RWPE2 (cell line): ENCODE measurements at regions not wholly inside any gene's neighbourhood (a gene's known extent, or its start where the extent isn't known, plus 50 kb on each side); places are given as distances from the start of the nearest gene placed in this dataset.

Experiments used
- ATAC-seq: fragments of 200-7000 bp; cut with Tn5 transposase; 3 replicates; pipeline ENCODE4 v1.9.1; 2021; ENCODE audit warnings: low read depth
- DNase-seq: peaks from one replicate; pipeline ENCODE4 v3.0.0-alpha.2; 2020; ENCODE audit warnings: low spot score
- H3K27ac ChIP-seq: fragments of 450-650 bp; 2 replicates; pipeline ENCODE4 v1.5.1; 2017; ENCODE audit warnings: mild to moderate bottlenecking; ENCODE audit not compliant: poor library complexity, severe bottlenecking
- H3K27me3 ChIP-seq: fragments of 250-450 bp; sonication (Bioruptor Pico); 2 replicates; pipeline ENCODE4 v1.5.1; 2021; ENCODE audit warnings: mild to moderate bottlenecking, moderate library complexity; ENCODE audit not compliant: insufficient read depth, poor library complexity, severe bottlenecking
- H3K36me3 ChIP-seq: fragments of 250-450 bp; sonication (Bioruptor Pico); 2 replicates; pipeline ENCODE4 v1.5.1; 2020; ENCODE audit warnings: low read depth, mild to moderate bottlenecking, moderate library complexity
- H3K4me1 ChIP-seq: fragments of 250-450 bp; sonication (Bioruptor Pico); 2 replicates; pipeline ENCODE4 v1.5.1; 2021; ENCODE audit warnings: mild to moderate bottlenecking, moderate library complexity; ENCODE audit not compliant: insufficient read depth, poor library complexity, severe bottlenecking
- H3K4me3 ChIP-seq: fragments of 250-450 bp; sonication (Bioruptor Pico); 2 replicates; pipeline ENCODE4 v1.5.1; 2021; ENCODE audit warnings: mild to moderate bottlenecking, moderate library complexity; ENCODE audit not compliant: severe bottlenecking
- H3K9me3 ChIP-seq: fragments of 250-450 bp; sonication (Bioruptor Pico); 2 replicates; pipeline ENCODE4 v1.5.1; 2021; ENCODE audit warnings: mild to moderate bottlenecking, moderate library complexity; ENCODE audit not compliant: severe bottlenecking
- TF ChIP-seq, protein P1 (sequence below): fragments of 450-650 bp; IDR thresholded peaks from one replicate; pipeline ENCODE4 v1.5.1; 2017; ENCODE audit warnings: mild to moderate bottlenecking, moderate library complexity; ENCODE audit not compliant: poor library complexity, severe bottlenecking

DNA sequence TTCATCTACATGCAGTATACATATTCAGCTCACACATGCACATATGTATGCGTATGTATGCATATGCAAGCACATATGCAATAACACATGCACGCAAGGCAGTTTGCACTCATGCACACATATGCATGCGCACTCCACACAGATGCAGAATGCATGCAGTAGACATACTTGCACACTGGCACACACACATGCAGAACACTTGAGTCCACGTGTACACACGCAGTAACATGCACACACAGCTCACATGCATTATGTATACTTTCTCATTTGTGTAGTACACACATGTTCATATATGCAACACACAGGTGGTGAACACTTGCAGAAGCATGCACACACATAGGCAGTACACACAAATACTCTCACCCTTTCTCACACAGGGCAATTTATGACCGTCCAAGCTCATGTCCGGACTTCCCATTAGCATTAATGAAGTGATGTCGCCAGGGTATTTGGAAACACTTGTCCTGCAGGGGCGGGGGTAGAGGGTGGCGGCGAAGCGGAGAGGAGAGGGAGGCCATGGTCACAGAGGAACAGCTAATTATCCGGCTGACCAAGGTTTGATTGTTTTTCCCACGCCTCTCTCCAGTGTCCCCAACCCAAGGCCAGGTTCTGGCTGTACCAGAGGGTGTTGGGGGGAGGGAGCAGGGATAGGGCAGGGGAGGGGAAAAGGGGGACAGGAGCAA is 91.3 kb downstream of the VEGFA start:
- no peaks in the 10 kb centered on the region for H3K36me3 ChIP-seq
- TF ChIP-seq, protein P1, sequence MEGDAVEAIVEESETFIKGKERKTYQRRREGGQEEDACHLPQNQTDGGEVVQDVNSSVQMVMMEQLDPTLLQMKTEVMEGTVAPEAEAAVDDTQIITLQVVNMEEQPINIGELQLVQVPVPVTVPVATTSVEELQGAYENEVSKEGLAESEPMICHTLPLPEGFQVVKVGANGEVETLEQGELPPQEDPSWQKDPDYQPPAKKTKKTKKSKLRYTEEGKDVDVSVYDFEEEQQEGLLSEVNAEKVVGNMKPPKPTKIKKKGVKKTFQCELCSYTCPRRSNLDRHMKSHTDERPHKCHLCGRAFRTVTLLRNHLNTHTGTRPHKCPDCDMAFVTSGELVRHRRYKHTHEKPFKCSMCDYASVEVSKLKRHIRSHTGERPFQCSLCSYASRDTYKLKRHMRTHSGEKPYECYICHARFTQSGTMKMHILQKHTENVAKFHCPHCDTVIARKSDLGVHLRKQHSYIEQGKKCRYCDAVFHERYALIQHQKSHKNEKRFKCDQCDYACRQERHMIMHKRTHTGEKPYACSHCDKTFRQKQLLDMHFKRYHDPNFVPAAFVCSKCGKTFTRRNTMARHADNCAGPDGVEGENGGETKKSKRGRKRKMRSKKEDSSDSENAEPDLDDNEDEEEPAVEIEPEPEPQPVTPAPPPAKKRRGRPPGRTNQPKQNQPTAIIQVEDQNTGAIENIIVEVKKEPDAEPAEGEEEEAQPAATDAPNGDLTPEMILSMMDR = no peak
- H3K27me3 ChIP-seq = no peaks in the 10 kb centered on the region
- ATAC-seq (no peak), DNase-seq (no peak)
- H3K4me1 ChIP-seq = no peaks in the 10 kb centered on the region
- no peak overlapping the region for H3K4me3 ChIP-seq
- H3K9me3 ChIP-seq = no peaks in the 10 kb centered on the region
- no peak overlapping the region for H3K27ac ChIP-seq

DNA sequence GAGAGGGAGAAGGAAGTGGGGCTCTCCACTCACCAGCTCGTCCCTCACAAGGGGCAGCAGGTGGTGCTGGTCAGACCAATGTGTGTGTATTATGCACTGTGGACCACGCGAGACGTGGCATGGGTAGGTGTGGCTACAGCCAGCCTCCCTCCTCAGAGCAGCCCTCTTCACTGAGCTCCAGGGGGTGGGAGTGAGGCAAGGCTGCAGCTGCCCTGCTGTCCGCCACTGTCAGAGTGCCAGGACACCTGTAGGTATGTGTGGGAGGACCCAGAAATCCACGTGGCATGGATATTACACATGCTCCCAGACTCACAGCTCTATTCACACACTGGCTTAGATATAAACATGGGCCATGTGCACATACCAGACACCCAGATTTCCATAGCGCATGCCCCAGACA is 90.3 kb downstream of the VEGFA start:
- DNase-seq = no peak
- no peaks in the 10 kb centered on the region for H3K9me3 ChIP-seq
- TF ChIP-seq, protein P1 = no peak
- no peak for ATAC-seq
- no peaks in the 10 kb centered on the region for H3K27me3 ChIP-seq
- no peak overlapping the region for H3K4me3 ChIP-seq
- H3K4me1 ChIP-seq = no peaks in the 10 kb centered on the region
- no peaks in the 10 kb centered on the region for H3K36me3 ChIP-seq
- no peak overlapping the region for H3K27ac ChIP-seq

DNA sequence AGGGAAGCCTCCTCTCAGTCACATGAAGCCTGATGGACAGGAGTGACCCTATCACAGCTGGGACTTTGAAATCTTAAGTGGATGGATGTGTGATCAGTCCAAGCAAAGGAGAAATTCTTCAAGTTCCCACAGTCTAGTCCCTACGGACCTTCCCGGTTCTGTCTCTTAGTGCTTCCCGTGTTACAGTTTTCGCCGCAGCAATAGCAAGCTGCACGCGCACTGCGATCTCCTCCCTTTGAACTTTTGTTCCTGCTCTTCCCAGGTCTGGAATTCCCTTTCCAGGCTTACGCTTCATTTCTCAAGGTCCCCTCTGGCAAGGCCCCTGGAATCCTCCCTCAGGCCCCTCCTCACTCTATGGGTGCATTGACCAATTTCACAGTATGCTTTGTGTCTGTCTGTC is 89.2 kb downstream of the VEGFA start:
- Histone ChIP-seq H3K4me1 (no peaks in the 10 kb centered on the region), H3K4me3 (no peak overlapping the region), H3K27me3 (no peaks in the 10 kb centered on the region), H3K36me3 (no peaks in the 10 kb centered on the region), H3K9me3 (no peaks in the 10 kb centered on the region), H3K27ac (no peak overlapping the region)
- ATAC-seq = no peak
- TF ChIP-seq, protein P1 = no peak
- DNase-seq = no peak

DNA sequence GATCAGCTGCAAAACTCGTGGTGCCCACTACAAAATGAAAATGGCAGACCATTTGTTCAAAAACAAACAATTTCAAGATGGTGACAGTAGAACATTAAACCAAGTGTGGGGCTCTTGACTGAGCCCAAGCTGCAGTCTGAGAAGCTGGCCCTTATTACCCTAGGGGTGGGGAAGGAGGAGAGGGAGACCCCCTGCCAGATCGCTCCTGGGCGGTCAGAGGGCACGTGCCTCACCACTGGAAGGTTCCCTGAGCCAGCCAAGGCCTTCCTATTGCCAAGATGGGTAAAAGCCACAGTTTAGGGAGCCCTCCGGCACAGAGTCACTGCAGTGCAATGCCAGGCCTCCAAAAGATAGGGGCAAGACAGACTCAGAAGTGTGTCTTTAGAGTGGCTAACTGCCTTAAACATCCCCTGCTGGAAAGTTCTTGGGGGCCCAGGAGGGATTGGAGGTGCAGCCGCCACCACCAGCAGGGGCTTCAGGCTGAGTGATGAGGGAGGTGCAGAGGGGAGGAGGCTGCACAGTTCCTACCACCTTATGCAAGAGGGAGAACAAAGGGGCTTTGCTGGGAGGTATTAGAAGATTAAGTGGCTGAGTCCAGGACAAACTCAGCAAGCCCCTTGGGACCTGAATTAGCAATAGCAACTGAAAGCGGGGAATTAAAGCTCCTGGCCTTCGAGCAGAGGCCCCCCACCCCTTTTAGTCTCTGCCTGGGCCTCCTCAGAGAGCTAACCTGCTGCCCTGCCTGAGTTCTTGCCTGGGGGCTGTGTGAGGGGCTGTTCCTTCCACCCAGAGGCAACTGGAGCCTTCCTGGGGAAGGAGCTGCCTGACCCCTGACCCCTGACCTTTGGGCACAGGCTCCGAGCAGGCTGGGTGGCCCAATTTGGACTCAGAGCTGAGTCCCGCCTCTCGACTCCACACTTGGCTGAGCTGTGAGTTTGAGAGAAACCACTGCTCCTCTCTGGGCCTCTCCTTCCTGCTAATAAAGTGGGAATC is 88.4 kb downstream of the VEGFA start:
- no peak for ATAC-seq
- no peak overlapping the region for H3K27ac ChIP-seq
- no peak for DNase-seq

More for the DNA sequence above, 88.4 kb downstream of the VEGFA start:
- H3K4me3 ChIP-seq = no peak overlapping the region
- TF ChIP-seq, protein P1 = no peak
- H3K36me3 ChIP-seq = no peaks in the 10 kb centered on the region
- H3K4me1 ChIP-seq = no peaks in the 10 kb centered on the region
- no peaks in the 10 kb centered on the region for H3K27me3 ChIP-seq
- no peaks in the 10 kb centered on the region for H3K9me3 ChIP-seq
